ENCODE measurements at regions not wholly inside any gene's neighbourhood (a gene's known extent, or its start where the extent isn't known, plus 50 kb on each side); places are given as distances from the start of the nearest gene placed in this dataset.

DNA sequence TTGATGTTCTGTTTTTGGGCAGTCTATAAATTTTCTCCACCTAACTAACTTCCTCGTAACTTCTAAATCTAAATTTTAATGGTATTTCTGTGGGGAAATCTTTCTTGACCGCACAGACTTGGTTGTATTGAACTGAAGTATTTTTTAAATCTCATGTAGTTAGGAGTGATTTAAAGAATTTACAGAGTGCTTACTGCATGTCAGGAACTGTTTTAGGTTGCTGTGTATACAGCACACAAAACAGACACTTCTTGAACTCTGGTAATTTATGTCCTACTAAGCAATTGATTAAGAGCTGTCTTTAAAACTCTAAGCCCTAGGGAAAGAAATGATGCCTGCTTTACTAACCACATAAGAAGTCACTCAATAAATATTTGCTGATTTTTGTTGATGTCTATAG is 1350.2 kb downstream of the ZPLD1 start:
- TF ChIP-seq, protein P1, sequence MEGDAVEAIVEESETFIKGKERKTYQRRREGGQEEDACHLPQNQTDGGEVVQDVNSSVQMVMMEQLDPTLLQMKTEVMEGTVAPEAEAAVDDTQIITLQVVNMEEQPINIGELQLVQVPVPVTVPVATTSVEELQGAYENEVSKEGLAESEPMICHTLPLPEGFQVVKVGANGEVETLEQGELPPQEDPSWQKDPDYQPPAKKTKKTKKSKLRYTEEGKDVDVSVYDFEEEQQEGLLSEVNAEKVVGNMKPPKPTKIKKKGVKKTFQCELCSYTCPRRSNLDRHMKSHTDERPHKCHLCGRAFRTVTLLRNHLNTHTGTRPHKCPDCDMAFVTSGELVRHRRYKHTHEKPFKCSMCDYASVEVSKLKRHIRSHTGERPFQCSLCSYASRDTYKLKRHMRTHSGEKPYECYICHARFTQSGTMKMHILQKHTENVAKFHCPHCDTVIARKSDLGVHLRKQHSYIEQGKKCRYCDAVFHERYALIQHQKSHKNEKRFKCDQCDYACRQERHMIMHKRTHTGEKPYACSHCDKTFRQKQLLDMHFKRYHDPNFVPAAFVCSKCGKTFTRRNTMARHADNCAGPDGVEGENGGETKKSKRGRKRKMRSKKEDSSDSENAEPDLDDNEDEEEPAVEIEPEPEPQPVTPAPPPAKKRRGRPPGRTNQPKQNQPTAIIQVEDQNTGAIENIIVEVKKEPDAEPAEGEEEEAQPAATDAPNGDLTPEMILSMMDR (IDR thresholded peaks at IDR 0.05): no peak
- TF ChIP-seq POLR2A (IDR thresholded peaks at IDR 0.05) (no peak), POLR2AphosphoS5 (IDR thresholded peaks at IDR 0.05) (no peak), EP300 (IDR thresholded peaks at IDR 0.05) (no peak)

All from sigmoid colon (tissue), 4 donors.